ENCODE measurements at regions not wholly inside any gene's neighbourhood (a gene's known extent, or its start where the extent isn't known, plus 50 kb on each side); places are given as distances from the start of the nearest gene placed in this dataset.

GRCh38 chr13:50437252-50437651, 406.2 kb downstream of the DLEU7 start:
- intact Hi-C loops (cut with DNase I) = no loop called here
- Histone ChIP-seq H3K9me3 (no peaks in the 10 kb centered on the region), H3K4me3 (no peak overlapping the region), H3K36me3 (no peaks in the 10 kb centered on the region), H3K27me3 (no peaks in the 10 kb centered on the region), H3K4me1 (ENCODE audit: insufficient read depth) (no peaks in the 10 kb centered on the region), H3K27ac (no peak overlapping the region)
- WGBS, 3 donors = 68 to 78% (median 78%) methylated on average over 1 of the region's 1 CpG
- TF ChIP-seq POLR2A (IDR thresholded peaks at IDR 0.05) = no peak
- no peak for TF ChIP-seq CTCF (IDR thresholded peaks at IDR 0.05)
- no peak for TF ChIP-seq EP300 (IDR thresholded peaks at IDR 0.05)
- no peak for DNase-seq

GRCh38 chr13:50438351-50438750, 405.1 kb downstream of the DLEU7 start:
- no peaks in the 10 kb centered on the region for H3K9me3 ChIP-seq
- DNase-seq = no peak
- no peak overlapping the region for H3K27ac ChIP-seq
- intact Hi-C loops (cut with DNase I) = no loop called here
- H3K27me3 ChIP-seq = no peaks in the 10 kb centered on the region
- H3K4me3 ChIP-seq = no peak overlapping the region
- 55 to 74% (median 59%) methylated on average over 1 of the region's 1 CpG for WGBS, 3 donors
- TF ChIP-seq CTCF (IDR thresholded peaks at IDR 0.05) (no peak), POLR2A (IDR thresholded peaks at IDR 0.05) (no peak), EP300 (IDR thresholded peaks at IDR 0.05) (no peak)
- H3K36me3 ChIP-seq = no peaks in the 10 kb centered on the region
- H3K4me1 ChIP-seq (ENCODE audit: insufficient read depth) = no peaks in the 10 kb centered on the region

- WGBS, 3 donors = 82 to 94% (median 83%) methylated on average over 1 of the region's 1 CpG
- Histone ChIP-seq H3K4me1 (ENCODE audit: insufficient read depth) (no peaks in the 10 kb centered on the region), H3K36me3 (no peaks in the 10 kb centered on the region), H3K4me3 (no peak overlapping the region), H3K27me3 (no peaks in the 10 kb centered on the region), H3K27ac (no peak overlapping the region), H3K9me3 (no peaks in the 10 kb centered on the region)
- DNase-seq = no peak
- intact Hi-C loops (cut with DNase I) = no loop called here
- TF ChIP-seq POLR2A (IDR thresholded peaks at IDR 0.05) = no peak
- no peak for TF ChIP-seq EP300 (IDR thresholded peaks at IDR 0.05)
- no peak for TF ChIP-seq CTCF (IDR thresholded peaks at IDR 0.05)
These were observed 402.4 kb downstream of the DLEU7 start for GRCh38 chr13:50441130-50441529.

- Histone ChIP-seq H3K9me3 (no peaks in the 10 kb centered on the region), H3K27ac (no peak overlapping the region), H3K4me3 (no peak overlapping the region), H3K36me3 (no peaks in the 10 kb centered on the region), H3K27me3 (no peaks in the 10 kb centered on the region), H3K4me1 (ENCODE audit: insufficient read depth) (no peaks in the 10 kb centered on the region)
- intact Hi-C loops (cut with DNase I) = no loop called here
- no peak for DNase-seq
- WGBS, 3 donors = 35 to 67% (median 35%) methylated on average over 5 of the region's 5 CpGs
- TF ChIP-seq POLR2A (IDR thresholded peaks at IDR 0.05) = no peak
- TF ChIP-seq CTCF (IDR thresholded peaks at IDR 0.05) = no peak
- TF ChIP-seq EP300 (IDR thresholded peaks at IDR 0.05) = no peak
These were observed 398.8 kb downstream of the DLEU7 start for GRCh38 chr13:50444726-50445125.

- DNase-seq = no peak
- Histone ChIP-seq H3K4me3 (no peak overlapping the region), H3K27me3 (no peaks in the 10 kb centered on the region), H3K4me1 (ENCODE audit: insufficient read depth) (no peaks in the 10 kb centered on the region), H3K27ac (no peak overlapping the region), H3K36me3 (no peaks in the 10 kb centered on the region), H3K9me3 (no peaks in the 10 kb centered on the region)
- TF ChIP-seq POLR2A (IDR thresholded peaks at IDR 0.05) (no peak), CTCF (IDR thresholded peaks at IDR 0.05) (no peak), EP300 (IDR thresholded peaks at IDR 0.05) (no peak)
- 81 to 87% (median 86%) methylated on average over 1 of the region's 1 CpG for WGBS, 3 donors
- intact Hi-C loops (cut with DNase I) = no loop called here
These were observed 396.9 kb downstream of the DLEU7 start for GRCh38 chr13:50446611-50447010.

Measured in ovary (tissue), 7 donors.